H9 (cell line): ENCODE measurements at regions not wholly inside any gene's neighbourhood (a gene's known extent, or its start where the extent isn't known, plus 50 kb on each side); places are given as distances from the start of the nearest gene placed in this dataset.

Source experiments
- DNase-seq: peaks from one replicate; pipeline ENCODE4 v3.0.0-alpha.2; 2017
- H2AFZ ChIP-seq: one replicate; pipeline ENCODE4 v1.6.1; 2013; ENCODE audit warnings: mild to moderate bottlenecking, low read length, control low read depth, moderate library complexity
- H2AK5ac ChIP-seq: 2 replicates; pipeline ENCODE4 v1.6.1; 2013; ENCODE audit warnings: low read length, control low read depth, mixed read lengths; ENCODE audit not compliant: insufficient read length
- H2BK120ac ChIP-seq: one replicate; pipeline ENCODE4 v1.6.1; 2013; ENCODE audit warnings: low read depth, mild to moderate bottlenecking, low read length, control low read depth, inconsistent platforms; ENCODE audit not compliant: poor library complexity, severe bottlenecking
- H2BK12ac ChIP-seq: 2 replicates; pipeline ENCODE4 v1.6.1; 2013; ENCODE audit warnings: low read length, control low read depth, mixed read lengths, low read depth; ENCODE audit not compliant: insufficient read length
- H2BK15ac ChIP-seq: 2 replicates; pipeline ENCODE4 v1.6.1; 2013; ENCODE audit warnings: low read depth, low read length, control low read depth
- H2BK20ac ChIP-seq: one replicate; pipeline ENCODE4 v1.6.1; 2013; ENCODE audit warnings: low read depth, mild to moderate bottlenecking, low read length, control low read depth, inconsistent platforms; ENCODE audit not compliant: poor library complexity, severe bottlenecking
- H2BK5ac ChIP-seq: 2 replicates; pipeline ENCODE4 v1.6.1; 2013; ENCODE audit warnings: low read length, control low read depth, mixed read lengths; ENCODE audit not compliant: insufficient read length
- H3K14ac ChIP-seq: 2 replicates; pipeline ENCODE4 v1.6.1; 2013; ENCODE audit warnings: low read length, control low read depth; ENCODE audit not compliant: insufficient read depth
- H3K18ac ChIP-seq: 2 replicates; pipeline ENCODE4 v1.6.1; 2013; ENCODE audit warnings: low read depth, mild to moderate bottlenecking, mixed read lengths, low read length, control low read depth; ENCODE audit not compliant: insufficient read length
- H3K23ac ChIP-seq: 2 replicates; pipeline ENCODE4 v1.6.1; 2013; ENCODE audit warnings: low read length, control low read depth, mixed read lengths, low read depth; ENCODE audit not compliant: insufficient read length
- H3K23me2 ChIP-seq: 2 replicates; pipeline ENCODE4 v1.6.1; 2013; ENCODE audit warnings: low read depth, mild to moderate bottlenecking, mixed read lengths, low read length, control low read depth; ENCODE audit not compliant: insufficient read length, poor library complexity, severe bottlenecking
- H3K27ac ChIP-seq: 2 replicates; pipeline ENCODE4 v1.5.1; 2013; ENCODE audit warnings: low read length, control low read depth, mixed read lengths, low read depth; ENCODE audit not compliant: insufficient read length
- H3K27me3 ChIP-seq: 2 replicates; pipeline ENCODE4 v1.6.1; 2013; ENCODE audit warnings: low read length, control low read depth, inconsistent platforms; ENCODE audit not compliant: insufficient read depth
- H3K4ac ChIP-seq: 2 replicates; pipeline ENCODE4 v1.6.1; 2013; ENCODE audit warnings: low read depth, mild to moderate bottlenecking, control low read depth, inconsistent platforms, low read length, moderate library complexity
- H3K4me1 ChIP-seq: 2 replicates; pipeline ENCODE4 v1.6.1; 2013; ENCODE audit warnings: low read length, control low read depth, inconsistent platforms; ENCODE audit not compliant: insufficient read depth
- H3K4me2 ChIP-seq: 2 replicates; pipeline ENCODE4 v1.6.1; 2013; ENCODE audit warnings: low read length, control low read depth, mixed read lengths; ENCODE audit not compliant: insufficient read length, insufficient read depth
- H3K56ac ChIP-seq: 2 replicates; pipeline ENCODE4 v1.6.1; 2013; ENCODE audit warnings: low read depth, mild to moderate bottlenecking, mixed read lengths, low read length, control low read depth; ENCODE audit not compliant: insufficient read length
- H3K79me1 ChIP-seq: 2 replicates; pipeline ENCODE4 v1.6.1; 2013; ENCODE audit warnings: low read depth, mild to moderate bottlenecking, moderate library complexity, low read length, control low read depth, inconsistent platforms; ENCODE audit not compliant: insufficient read depth, poor library complexity, severe bottlenecking
- H3K79me2 ChIP-seq: 2 replicates; pipeline ENCODE4 v1.6.1; 2013; ENCODE audit warnings: low read length, control low read depth, inconsistent platforms; ENCODE audit not compliant: insufficient read depth
- H3K9ac ChIP-seq: 2 replicates; pipeline ENCODE4 v1.6.1; 2013; ENCODE audit warnings: low read length, control low read depth, mixed read lengths; ENCODE audit not compliant: insufficient read length; ENCODE audit errors: extremely low read depth
- H3K9me3 ChIP-seq: one replicate; pipeline ENCODE4 v1.6.1; 2013; ENCODE audit warnings: low read depth, low read length, inconsistent platforms; ENCODE audit not compliant: control insufficient read depth
- H3T11ph ChIP-seq: one replicate; pipeline ENCODE4 v1.6.1; 2013; ENCODE audit warnings: mild to moderate bottlenecking, low read length, control low read depth, inconsistent platforms
- H4K20me1 ChIP-seq: one replicate; pipeline ENCODE4 v1.6.1; 2013; ENCODE audit not compliant: control insufficient read depth, insufficient read length, insufficient read depth
- H4K5ac ChIP-seq: 2 replicates; pipeline ENCODE4 v1.6.1; 2013; ENCODE audit warnings: low read depth, mild to moderate bottlenecking, mixed read lengths, low read length, control low read depth; ENCODE audit not compliant: insufficient read length
- H4K8ac ChIP-seq: replicated peaks from 2 replicates; pipeline ENCODE4 v1.6.1; 2013; ENCODE audit warnings: low read length, control low read depth, mixed read lengths, low read depth; ENCODE audit not compliant: insufficient read length
- H4K91ac ChIP-seq: 2 replicates; pipeline ENCODE4 v1.6.1; 2013; ENCODE audit warnings: low read depth, mild to moderate bottlenecking, moderate library complexity, mixed read lengths, low read length, control low read depth; ENCODE audit not compliant: insufficient read length
- H3K27ac Mint-ChIP-seq, 3 experiments: 2 replicates in 2 of 3; 3 replicates in 1 of 3; pipeline ENCODE4 v1.8.0; 2020 to 2021; ENCODE audit warnings: mixed read lengths in 3 of 3, mild to moderate bottlenecking in 1 of 3, moderate library complexity in 1 of 3
- H3K27me3 Mint-ChIP-seq: 2 replicates; pipeline ENCODE4 v1.8.0; 2021; ENCODE audit warnings: low read depth, mild to moderate bottlenecking, moderate library complexity, mixed read lengths
- H3K36me3 Mint-ChIP-seq, 3 experiments: 2 replicates in 2 of 3; 3 replicates in 1 of 3; pipeline ENCODE4 v1.8.0; 2020 to 2021; ENCODE audit warnings: low read depth in 3 of 3, mixed read lengths in 3 of 3; ENCODE audit not compliant: insufficient read depth in 1 of 3
- H3K4me1 Mint-ChIP-seq, 2 experiments: 2 replicates each; pipeline ENCODE4 v1.8.0; 2020; ENCODE audit warnings: mixed read lengths in 2 of 2
- H3K4me3 Mint-ChIP-seq, 2 experiments: 2 replicates in 1 of 2; 3 replicates in 1 of 2; pipeline ENCODE4 v1.8.0; 2020 to 2021; ENCODE audit warnings: mild to moderate bottlenecking in 2 of 2, mixed read lengths in 2 of 2, moderate library complexity in 1 of 2
- H3K9me3 Mint-ChIP-seq, 2 experiments: 2 replicates in 1 of 2; 3 replicates in 1 of 2; pipeline ENCODE4 v1.8.0; 2020; ENCODE audit warnings: mild to moderate bottlenecking in 2 of 2, mixed read lengths in 2 of 2, moderate library complexity in 1 of 2
- WGBS: extraction: QIAGEN DNeasy Blood & Tissue Kit; methylation state at CpG from one replicate; pipeline ENCODE4 v1.1.7; 2013; ENCODE audit warnings: missing lambda C conversion rate, low lambda C conversion rate, mixed read lengths; ENCODE audit not compliant: insufficient read length; ENCODE audit errors: extremely low coverage; 5-methylcytosine and 5-hydroxymethylcytosine counted together
- TF ChIP-seq, protein P1 (sequence below): fragments of 200-600 bp; sonication (generic); conservative IDR thresholded peaks from 3 replicates; pipeline ENCODE4 v1.8.0; 2021; ENCODE audit warnings: antibody characterized with exemption, mild to moderate bottlenecking

DNA sequence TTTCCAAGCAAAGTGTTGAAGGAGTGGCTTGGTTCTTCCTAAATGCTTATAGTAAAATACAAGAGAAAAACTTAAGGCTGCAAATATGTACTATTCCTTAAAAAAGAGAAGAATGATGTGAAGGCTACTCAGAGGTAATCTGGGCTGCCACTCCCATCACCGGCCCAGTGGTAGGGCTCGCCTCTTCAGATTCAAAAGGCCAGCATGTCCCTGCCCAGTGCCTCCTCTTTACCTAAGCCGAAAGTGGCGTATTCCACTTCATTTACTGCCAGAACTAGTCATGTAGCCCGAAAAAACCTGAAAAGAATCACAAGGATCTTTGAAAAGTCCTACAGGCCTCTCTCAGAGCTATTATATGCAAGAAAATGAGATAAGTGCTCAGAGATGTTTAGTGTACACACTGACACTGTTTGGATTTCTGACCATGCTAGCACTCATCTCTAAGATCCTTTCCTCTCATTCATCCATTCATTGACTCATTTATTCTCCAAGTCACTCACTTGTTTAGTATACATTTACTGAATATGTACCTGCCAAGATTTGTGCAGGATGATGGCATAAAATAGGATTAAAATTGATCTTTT, 373.3 kb upstream of the THBS1 start:
- Histone ChIP-seq H2AK5ac (no peak overlapping the region), H3K9me3 (peaks cover 7% of the 10 kb centered on the region), H3K18ac (no peak overlapping the region), H3K4me2 (no peak overlapping the region), H3K56ac (no peak overlapping the region), H3K79me2 (no peaks in the 10 kb centered on the region), H3K27ac (no peak overlapping the region), H2AFZ (no peak overlapping the region), H4K20me1 (no peaks in the 10 kb centered on the region), H4K8ac (no peak overlapping the region), H3K4me1 (no peaks in the 10 kb centered on the region), H2BK120ac (no peak overlapping the region), H3K79me1 (no peaks in the 10 kb centered on the region), H3K4ac (no peak overlapping the region), H3K9ac (no peak overlapping the region), H2BK20ac (no peak overlapping the region), H3K23ac (no peak overlapping the region), H2BK5ac (no peak overlapping the region), H3K27me3 (no peaks in the 10 kb centered on the region), H3K23me2 (no peaks in the 10 kb centered on the region), H4K5ac (no peak overlapping the region), H2BK15ac (no peak overlapping the region), H2BK12ac (no peak overlapping the region), H3K14ac (no peak overlapping the region), H3T11ph (no peak overlapping the region), H4K91ac (no peak overlapping the region)
- 0 out of 7 replicates have a peak overlapping the region, but pooled peaks of 1 of the 3 experiments have one; percentile 20 for H3K27ac Mint-ChIP-seq
- no peaks in the 10 kb centered on the region for H3K27me3 Mint-ChIP-seq
- TF ChIP-seq, protein P1, sequence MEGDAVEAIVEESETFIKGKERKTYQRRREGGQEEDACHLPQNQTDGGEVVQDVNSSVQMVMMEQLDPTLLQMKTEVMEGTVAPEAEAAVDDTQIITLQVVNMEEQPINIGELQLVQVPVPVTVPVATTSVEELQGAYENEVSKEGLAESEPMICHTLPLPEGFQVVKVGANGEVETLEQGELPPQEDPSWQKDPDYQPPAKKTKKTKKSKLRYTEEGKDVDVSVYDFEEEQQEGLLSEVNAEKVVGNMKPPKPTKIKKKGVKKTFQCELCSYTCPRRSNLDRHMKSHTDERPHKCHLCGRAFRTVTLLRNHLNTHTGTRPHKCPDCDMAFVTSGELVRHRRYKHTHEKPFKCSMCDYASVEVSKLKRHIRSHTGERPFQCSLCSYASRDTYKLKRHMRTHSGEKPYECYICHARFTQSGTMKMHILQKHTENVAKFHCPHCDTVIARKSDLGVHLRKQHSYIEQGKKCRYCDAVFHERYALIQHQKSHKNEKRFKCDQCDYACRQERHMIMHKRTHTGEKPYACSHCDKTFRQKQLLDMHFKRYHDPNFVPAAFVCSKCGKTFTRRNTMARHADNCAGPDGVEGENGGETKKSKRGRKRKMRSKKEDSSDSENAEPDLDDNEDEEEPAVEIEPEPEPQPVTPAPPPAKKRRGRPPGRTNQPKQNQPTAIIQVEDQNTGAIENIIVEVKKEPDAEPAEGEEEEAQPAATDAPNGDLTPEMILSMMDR: no peak
- H3K36me3 Mint-ChIP-seq: peaks cover 2 to 20% (median 10%) of the 10 kb centered on the region in 3 experiments; a peak in 4 of 7 replicates
- H3K4me3 Mint-ChIP-seq: no peak overlapping the region; a peak in 1 of 5 replicates
- peaks cover 11 to 17% of the 10 kb centered on the region in 2 experiments for H3K9me3 Mint-ChIP-seq
- no peak for DNase-seq
- no CpG with 5 or more reads among the region's 5 CpGs for WGBS
- 0 out of 4 replicates have a peak, but pooled peaks cover 0 to 3% of the 10 kb centered on the region in 2 experiments for H3K4me1 Mint-ChIP-seq
